ENCODE measurements at regions not wholly inside any gene's neighbourhood (a gene's known extent, or its start where the extent isn't known, plus 50 kb on each side); places are given as distances from the start of the nearest gene placed in this dataset.

GRCh38 chr4:176924238-176924637 is 131.5 kb upstream of the VEGFC start:
- TF ChIP-seq CTCF (conservative IDR thresholded peaks at IDR 0.05; ENCODE audit: low read length) (no peak), EZH2phosphoT487 (IDR thresholded peaks at IDR 0.05; ENCODE audit: borderline replicate concordance, low read depth, low read length) (no peak)
